Adipocyte (in vitro differentiated cells): ENCODE measurements at regions not wholly inside any gene's neighbourhood (a gene's known extent, or its start where the extent isn't known, plus 50 kb on each side); places are given as distances from the start of the nearest gene placed in this dataset.
"Not testable (repeated sequence)": the region's sequence is repeated elsewhere in the genome, so short reads cannot be mapped to it uniquely, and the experiment has no call there.

Source experiments
- DNase-seq: peaks from one replicate; pipeline ENCODE4 v3.0.0-alpha.2; 2015; ENCODE audit warnings: low read depth
- H3K27me3 ChIP-seq: replicated peaks from 2 replicates; pipeline ENCODE4 v1.7.0; 2013; ENCODE audit warnings: mild to moderate bottlenecking, low read length, moderate library complexity; ENCODE audit not compliant: control insufficient read depth, insufficient read depth
- H3K36me3 ChIP-seq: 2 replicates; pipeline ENCODE4 v1.7.0; 2013; ENCODE audit warnings: low read length, mild to moderate bottlenecking, moderate library complexity; ENCODE audit not compliant: control insufficient read depth, insufficient read depth, severe bottlenecking
- H3K4me1 ChIP-seq: 2 replicates; pipeline ENCODE4 v1.7.0; 2013; ENCODE audit warnings: mild to moderate bottlenecking, low read length, moderate library complexity; ENCODE audit not compliant: control insufficient read depth, insufficient read depth
- H3K4me3 ChIP-seq: 2 replicates; pipeline ENCODE4 v1.7.0; 2013; ENCODE audit warnings: mild to moderate bottlenecking, low read length, moderate library complexity
- H3K9ac ChIP-seq: 2 replicates; pipeline ENCODE4 v1.7.0; 2013; ENCODE audit warnings: mild to moderate bottlenecking, low read length, moderate library complexity
- H3K9me3 ChIP-seq: 2 replicates; pipeline ENCODE4 v1.7.0; 2013; ENCODE audit warnings: mild to moderate bottlenecking, low read length, moderate library complexity; ENCODE audit not compliant: control insufficient read depth

- H3K9ac ChIP-seq: no peak overlapping the region
- H3K27me3 ChIP-seq: no peaks in the 10 kb centered on the region
- no peak overlapping the region for H3K4me3 ChIP-seq
- no peak for DNase-seq
- H3K36me3 ChIP-seq: no peaks in the 10 kb centered on the region
- H3K9me3 ChIP-seq: peaks cover 9% of the 10 kb centered on the region
- H3K4me1 ChIP-seq: peaks cover 6% of the 10 kb centered on the region
Observed at GRCh38 chr10:21427804-21428481, 97.5 kb downstream of the SKIDA1 start.

GRCh38 chr10:21424459-21424861 is 101.0 kb downstream of the SKIDA1 start:
- Histone ChIP-seq H3K9ac (no peak overlapping the region), H3K9me3 (peaks cover 9% of the 10 kb centered on the region), H3K36me3 (no peaks in the 10 kb centered on the region), H3K4me1 (peaks cover 6% of the 10 kb centered on the region), H3K4me3 (peak overlapping the region; percentile 24), H3K27me3 (no peaks in the 10 kb centered on the region)
- DNase-seq: no peak

- DNase-seq: no peak
- H3K4me1 ChIP-seq: peaks cover 6% of the 10 kb centered on the region
- no peak overlapping the region for H3K9ac ChIP-seq
- no peak overlapping the region for H3K4me3 ChIP-seq
- H3K36me3 ChIP-seq: no peaks in the 10 kb centered on the region
- H3K9me3 ChIP-seq: peaks cover 9% of the 10 kb centered on the region
- H3K27me3 ChIP-seq: no peaks in the 10 kb centered on the region
Observed at GRCh38 chr10:21423850-21424249, 101.6 kb downstream of the SKIDA1 start.

GRCh38 chr10:21423338-21423737 is 102.1 kb downstream of the SKIDA1 start:
- H3K9ac ChIP-seq: no peak overlapping the region
- H3K9me3 ChIP-seq: peaks cover 9% of the 10 kb centered on the region
- no peaks in the 10 kb centered on the region for H3K36me3 ChIP-seq
- H3K27me3 ChIP-seq: no peaks in the 10 kb centered on the region
- H3K4me3 ChIP-seq: no peak overlapping the region
- DNase-seq: no peak
- H3K4me1 ChIP-seq: peaks cover 6% of the 10 kb centered on the region

GRCh38 chr10:21421794-21422193 is 103.7 kb downstream of the SKIDA1 start:
- H3K36me3 ChIP-seq: no peaks in the 10 kb centered on the region
- DNase-seq: no peak

GRCh38 chr10:21421016-21421415 is 104.5 kb downstream of the SKIDA1 start:
- Histone ChIP-seq H3K27me3 (no peaks in the 10 kb centered on the region), H3K9me3 (no peaks in the 10 kb centered on the region), H3K4me3 (no peak overlapping the region), H3K36me3 (no peaks in the 10 kb centered on the region), H3K4me1 (peaks cover 6% of the 10 kb centered on the region), H3K9ac (no peak overlapping the region)
- DNase-seq: no peak

More at GRCh38 chr10:21421794-21422193, 103.7 kb downstream of the SKIDA1 start:
- Histone ChIP-seq H3K9ac (no peak overlapping the region), H3K4me3 (no peak overlapping the region), H3K9me3 (no peaks in the 10 kb centered on the region), H3K27me3 (no peaks in the 10 kb centered on the region), H3K4me1 (peaks cover 6% of the 10 kb centered on the region)

GRCh38 chr10:21418981-21419576 is 106.4 kb downstream of the SKIDA1 start:
- H3K9me3 ChIP-seq, H3K4me3 ChIP-seq, H3K4me1 ChIP-seq, H3K36me3 ChIP-seq, H3K9ac ChIP-seq, H3K27me3 ChIP-seq: not testable (repeated sequence)
- DNase-seq: peak; percentile 12

- H3K9ac ChIP-seq: no peak overlapping the region
- DNase-seq: no peak
- H3K9me3 ChIP-seq: no peaks in the 10 kb centered on the region
- H3K4me3 ChIP-seq: no peak overlapping the region
- H3K4me1 ChIP-seq: no peaks in the 10 kb centered on the region
- H3K36me3 ChIP-seq: no peaks in the 10 kb centered on the region
- no peaks in the 10 kb centered on the region for H3K27me3 ChIP-seq
Observed at GRCh38 chr10:21417172-21417712, 108.2 kb downstream of the SKIDA1 start.

GRCh38 chr10:21413680-21414079 is 111.8 kb downstream of the SKIDA1 start:
- Histone ChIP-seq H3K36me3 (no peaks in the 10 kb centered on the region), H3K9me3 (no peaks in the 10 kb centered on the region), H3K4me3 (no peak overlapping the region), H3K4me1 (no peaks in the 10 kb centered on the region), H3K27me3 (no peaks in the 10 kb centered on the region), H3K9ac (no peak overlapping the region)
- DNase-seq: no peak

- Histone ChIP-seq H3K4me1 (no peaks in the 10 kb centered on the region), H3K9me3 (no peaks in the 10 kb centered on the region), H3K9ac (no peak overlapping the region), H3K4me3 (no peak overlapping the region), H3K36me3 (no peaks in the 10 kb centered on the region), H3K27me3 (no peaks in the 10 kb centered on the region)
- DNase-seq: no peak
Observed at GRCh38 chr10:21413268-21413667, 112.2 kb downstream of the SKIDA1 start.

- no peak overlapping the region for H3K4me3 ChIP-seq
- no peaks in the 10 kb centered on the region for H3K9me3 ChIP-seq
- H3K36me3 ChIP-seq: no peaks in the 10 kb centered on the region
- peaks cover 7% of the 10 kb centered on the region for H3K4me1 ChIP-seq
- H3K9ac ChIP-seq: no peak overlapping the region
- H3K27me3 ChIP-seq: no peaks in the 10 kb centered on the region
- no peak for DNase-seq
Observed at GRCh38 chr10:21406595-21407193, 118.8 kb downstream of the SKIDA1 start.
